GM12878 (cell line): ENCODE measurements at regions not wholly inside any gene's neighbourhood (a gene's known extent, or its start where the extent isn't known, plus 50 kb on each side); places are given as distances from the start of the nearest gene placed in this dataset.

Experiments used
- CHD1 ChIP-seq: IDR thresholded peaks from 2 replicates; pipeline ENCODE4 v1.6.1; 2012; ENCODE audit warnings: low read depth, low read length, improper control_type of control experiment
- CUX1 ChIP-seq: IDR thresholded peaks from 2 replicates; pipeline ENCODE4 v1.6.1; 2012; ENCODE audit warnings: improper control_type of control experiment, low read depth, low read length; ENCODE audit not compliant: insufficient replicate concordance
- E2F4 ChIP-seq: IDR thresholded peaks from 2 replicates; pipeline ENCODE4 v1.6.1; 2012; ENCODE audit warnings: low read depth, low read length, improper control_type of control experiment
- PAX5 ChIP-seq: IDR thresholded peaks from 2 replicates; pipeline ENCODE4 v1.6.1; 2011; ENCODE audit warnings: low read depth, low read length, borderline replicate concordance
- ZBTB40 ChIP-seq: fragments of 450-650 bp; IDR thresholded peaks from 2 replicates; pipeline ENCODE4 v1.6.1; 2016; ENCODE audit warnings: mild to moderate bottlenecking, moderate library complexity, borderline replicate concordance
- ZZZ3 ChIP-seq: IDR thresholded peaks from 2 replicates; pipeline ENCODE4 v1.6.1; 2011; ENCODE audit warnings: low read depth; ENCODE audit not compliant: control insufficient read depth, insufficient read length

- TF ChIP-seq ZBTB40 (no peak), CHD1 (no peak), PAX5 (no peak), E2F4 (no peak), ZZZ3 (no peak), CUX1 (no peak)
Measured at GRCh38 chr16:35152067-35152627, 1692.7 kb downstream of the TP53TG3F start (continued).
